ENCODE measurements at regions not wholly inside any gene's neighbourhood (a gene's known extent, or its start where the extent isn't known, plus 50 kb on each side); places are given as distances from the start of the nearest gene placed in this dataset.

DNA sequence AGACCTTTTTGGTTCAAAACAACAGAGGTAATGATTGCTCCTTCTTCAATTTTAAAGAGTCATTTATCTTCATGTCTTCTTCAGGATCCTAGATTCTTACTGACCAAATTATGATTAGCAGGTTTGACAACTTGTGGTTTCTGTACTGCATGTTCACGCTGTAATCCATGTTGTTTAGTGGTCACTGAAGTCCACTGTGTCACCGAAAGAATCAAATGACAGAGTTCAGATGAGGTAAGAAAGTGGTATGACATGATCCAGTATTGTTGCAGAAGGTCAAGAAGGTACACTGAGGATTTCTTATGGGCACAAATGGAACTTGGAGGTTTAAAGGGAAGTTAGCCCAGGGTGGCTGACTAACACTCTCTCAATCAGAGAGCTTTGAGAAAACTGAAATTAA, 649.2 kb downstream of the EFNA5 start:
- H3K4me3 Mint-ChIP-seq = no peak overlapping the region
- no peak for DNase-seq
- TF ChIP-seq, protein P1, sequence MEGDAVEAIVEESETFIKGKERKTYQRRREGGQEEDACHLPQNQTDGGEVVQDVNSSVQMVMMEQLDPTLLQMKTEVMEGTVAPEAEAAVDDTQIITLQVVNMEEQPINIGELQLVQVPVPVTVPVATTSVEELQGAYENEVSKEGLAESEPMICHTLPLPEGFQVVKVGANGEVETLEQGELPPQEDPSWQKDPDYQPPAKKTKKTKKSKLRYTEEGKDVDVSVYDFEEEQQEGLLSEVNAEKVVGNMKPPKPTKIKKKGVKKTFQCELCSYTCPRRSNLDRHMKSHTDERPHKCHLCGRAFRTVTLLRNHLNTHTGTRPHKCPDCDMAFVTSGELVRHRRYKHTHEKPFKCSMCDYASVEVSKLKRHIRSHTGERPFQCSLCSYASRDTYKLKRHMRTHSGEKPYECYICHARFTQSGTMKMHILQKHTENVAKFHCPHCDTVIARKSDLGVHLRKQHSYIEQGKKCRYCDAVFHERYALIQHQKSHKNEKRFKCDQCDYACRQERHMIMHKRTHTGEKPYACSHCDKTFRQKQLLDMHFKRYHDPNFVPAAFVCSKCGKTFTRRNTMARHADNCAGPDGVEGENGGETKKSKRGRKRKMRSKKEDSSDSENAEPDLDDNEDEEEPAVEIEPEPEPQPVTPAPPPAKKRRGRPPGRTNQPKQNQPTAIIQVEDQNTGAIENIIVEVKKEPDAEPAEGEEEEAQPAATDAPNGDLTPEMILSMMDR (conservative IDR thresholded peaks at IDR 0.05) = no peak
- WGBS, 2 experiments (ENCODE audit: insufficient coverage in 1 of 2, insufficient read length in 1 of 2) = 89 to 100% methylated on average over 2 of the region's 2 CpGs
- H3K9me3 ChIP-seq (ENCODE audit: control insufficient read depth, low read length) = no peaks in the 10 kb centered on the region
- H3K4me1 Mint-ChIP-seq = peaks cover 16% of the 10 kb centered on the region
- no peak overlapping the region for H3K4me3 ChIP-seq (ENCODE audit: low read length)
- no peak overlapping the region for H3K9ac ChIP-seq (ENCODE audit: extremely low read depth, low read length, poor library complexity, severe bottlenecking)
- H3K27ac Mint-ChIP-seq = no peak overlapping the region
- no peaks in the 10 kb centered on the region for H3K36me3 ChIP-seq (ENCODE audit: control insufficient read depth, insufficient read depth, low read length)
- no peaks in the 10 kb centered on the region for H3K27me3 ChIP-seq (ENCODE audit: control insufficient read depth, insufficient read depth, low read length, poor library complexity, severe bottlenecking)
- H3K27ac ChIP-seq (ENCODE audit: low read depth, low read length) = no peak overlapping the region
- no peaks in the 10 kb centered on the region for H3K9me3 Mint-ChIP-seq
- H3K4me1 ChIP-seq (ENCODE audit: control insufficient read depth, insufficient read depth, low read length) = no peaks in the 10 kb centered on the region
- H3K36me3 Mint-ChIP-seq (ENCODE audit: low read depth) = no peaks in the 10 kb centered on the region
- H3K27me3 Mint-ChIP-seq (ENCODE audit: insufficient read depth) = no peaks in the 10 kb centered on the region

DNA sequence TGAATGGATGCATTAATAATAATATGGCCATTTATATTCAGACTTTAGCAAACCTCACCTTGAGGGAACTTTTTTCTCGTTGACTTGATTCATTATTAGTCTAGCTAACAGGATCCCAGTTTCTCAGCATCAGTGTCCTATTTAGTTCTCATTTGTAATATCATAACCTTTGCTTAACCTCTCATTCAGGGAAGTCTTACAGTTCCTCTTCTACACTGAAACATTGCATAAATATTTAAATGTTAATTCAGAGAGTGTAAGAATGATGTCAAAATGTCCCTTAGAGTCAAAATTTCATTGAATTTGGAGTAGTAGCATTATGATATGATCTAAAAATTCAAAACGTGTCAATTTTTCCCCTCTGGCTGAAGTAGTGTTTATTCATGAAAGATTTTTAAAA, 650.1 kb downstream of the EFNA5 start:
- Mint-ChIP-seq H3K27me3 (ENCODE audit: insufficient read depth) (no peaks in the 10 kb centered on the region), H3K36me3 (ENCODE audit: low read depth) (no peaks in the 10 kb centered on the region), H3K9me3 (no peaks in the 10 kb centered on the region), H3K27ac (no peak overlapping the region), H3K4me3 (no peak overlapping the region), H3K4me1 (peaks cover 7% of the 10 kb centered on the region)
- Histone ChIP-seq H3K4me3 (ENCODE audit: low read length) (no peak overlapping the region), H3K27ac (ENCODE audit: low read depth, low read length) (no peak overlapping the region), H3K9ac (ENCODE audit: extremely low read depth, low read length, poor library complexity, severe bottlenecking) (no peak overlapping the region), H3K4me1 (ENCODE audit: control insufficient read depth, insufficient read depth, low read length) (no peaks in the 10 kb centered on the region), H3K27me3 (ENCODE audit: control insufficient read depth, insufficient read depth, low read length, poor library complexity, severe bottlenecking) (no peaks in the 10 kb centered on the region), H3K36me3 (ENCODE audit: control insufficient read depth, insufficient read depth, low read length) (no peaks in the 10 kb centered on the region), H3K9me3 (ENCODE audit: control insufficient read depth, low read length) (no peaks in the 10 kb centered on the region)
- TF ChIP-seq, protein P1 (conservative IDR thresholded peaks at IDR 0.05) = no peak
- no peak for DNase-seq
- 82 to 90% methylated on average over 2 of the region's 2 CpGs for WGBS, 2 experiments (ENCODE audit: insufficient coverage in 1 of 2, insufficient read length in 1 of 2)

DNA sequence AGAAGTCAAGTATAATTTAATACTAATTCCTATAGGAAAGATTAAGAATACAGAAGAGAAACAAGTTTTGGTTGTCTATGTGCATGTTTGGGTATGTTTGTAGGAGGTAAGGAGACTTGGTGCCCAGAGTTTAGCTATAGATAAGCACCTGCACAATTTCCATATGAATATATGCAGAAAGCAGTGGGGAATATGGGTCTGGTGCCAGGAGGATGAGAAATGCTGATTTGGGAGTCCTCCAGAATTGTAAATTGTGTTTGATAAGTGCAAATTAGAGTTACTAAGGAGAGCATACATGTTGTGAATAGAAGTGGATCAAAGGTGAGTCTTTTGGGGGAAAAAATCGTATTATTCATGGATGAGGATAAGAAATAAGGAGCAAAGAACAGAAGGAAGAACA, 653.1 kb downstream of the EFNA5 start:
- Mint-ChIP-seq H3K36me3 (ENCODE audit: low read depth) (no peaks in the 10 kb centered on the region), H3K4me3 (no peak overlapping the region), H3K27me3 (ENCODE audit: insufficient read depth) (no peaks in the 10 kb centered on the region), H3K9me3 (no peaks in the 10 kb centered on the region), H3K4me1 (peaks cover 5% of the 10 kb centered on the region), H3K27ac (no peak overlapping the region)
- Histone ChIP-seq H3K4me3 (ENCODE audit: low read length) (no peak overlapping the region), H3K4me1 (ENCODE audit: control insufficient read depth, insufficient read depth, low read length) (no peaks in the 10 kb centered on the region), H3K9me3 (ENCODE audit: control insufficient read depth, low read length) (no peaks in the 10 kb centered on the region), H3K27me3 (ENCODE audit: control insufficient read depth, insufficient read depth, low read length, poor library complexity, severe bottlenecking) (no peaks in the 10 kb centered on the region), H3K9ac (ENCODE audit: extremely low read depth, low read length, poor library complexity, severe bottlenecking) (no peak overlapping the region), H3K27ac (ENCODE audit: low read depth, low read length) (no peak overlapping the region), H3K36me3 (ENCODE audit: control insufficient read depth, insufficient read depth, low read length) (no peaks in the 10 kb centered on the region)
- TF ChIP-seq, protein P1 (conservative IDR thresholded peaks at IDR 0.05) = no peak
- 64 to 79% methylated on average over 1 of the region's 1 CpG for WGBS, 2 experiments (ENCODE audit: insufficient coverage in 1 of 2, insufficient read length in 1 of 2)
- DNase-seq = no peak

All from endodermal cell (in vitro differentiated cells).